ENCODE measurements at regions not wholly inside any gene's neighbourhood (a gene's known extent, or its start where the extent isn't known, plus 50 kb on each side); places are given as distances from the start of the nearest gene placed in this dataset.

DNA sequence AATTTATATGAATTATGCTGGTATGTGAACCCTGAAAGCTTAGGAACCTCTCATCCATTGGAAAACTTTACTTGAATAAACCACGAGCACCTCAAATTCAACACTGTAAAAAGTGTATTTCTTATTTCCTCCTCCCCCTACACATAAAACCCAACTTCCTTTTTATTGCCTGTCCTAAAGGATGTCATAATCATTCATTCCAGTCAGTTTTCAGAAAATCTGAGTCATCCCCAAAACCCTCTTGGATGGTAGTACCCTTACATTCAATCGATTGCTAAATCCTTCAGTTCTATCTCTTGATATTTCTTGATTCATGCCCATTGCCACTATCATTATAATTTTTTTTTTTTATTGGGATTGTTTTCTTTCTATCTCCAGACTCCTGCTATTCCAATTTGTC, 91.1 kb upstream of the ATP8A1 start:
- no peak for DNase-seq (ENCODE audit: low spot score)

DNA sequence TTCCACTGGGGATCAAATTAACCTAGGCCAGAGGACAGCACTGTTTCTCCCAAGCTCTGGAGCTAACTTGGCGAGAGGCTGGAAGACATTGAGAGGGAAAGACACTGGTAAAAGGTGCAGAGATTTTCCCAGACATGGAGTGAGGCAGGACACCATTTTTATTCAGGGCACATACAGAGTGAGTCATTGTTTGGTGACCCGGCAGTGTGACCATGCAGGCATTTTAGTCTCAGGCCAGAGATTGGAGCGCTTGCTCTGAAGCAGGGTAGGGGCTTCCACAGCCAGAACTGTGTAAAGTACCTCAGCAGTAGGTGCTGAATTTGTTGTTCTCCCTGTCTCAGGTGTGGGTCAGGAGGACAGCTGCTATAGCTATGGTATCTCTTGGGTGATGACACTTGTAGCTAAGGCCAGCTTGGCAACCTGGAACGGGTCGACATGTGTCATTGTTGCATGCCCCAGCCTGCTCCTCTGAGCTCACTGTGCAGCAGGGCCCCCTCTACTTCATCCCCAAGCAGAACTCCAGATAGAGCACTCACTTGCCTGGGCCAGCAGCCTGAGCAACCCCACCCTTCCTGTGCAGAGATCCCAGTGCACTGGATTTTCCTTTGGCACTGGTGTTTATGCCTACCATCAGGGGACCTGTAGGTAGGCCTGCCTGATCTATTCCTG, 79.8 kb upstream of the ATP8A1 start:
- peak; percentile 39 for DNase-seq (ENCODE audit: low spot score)

DNA sequence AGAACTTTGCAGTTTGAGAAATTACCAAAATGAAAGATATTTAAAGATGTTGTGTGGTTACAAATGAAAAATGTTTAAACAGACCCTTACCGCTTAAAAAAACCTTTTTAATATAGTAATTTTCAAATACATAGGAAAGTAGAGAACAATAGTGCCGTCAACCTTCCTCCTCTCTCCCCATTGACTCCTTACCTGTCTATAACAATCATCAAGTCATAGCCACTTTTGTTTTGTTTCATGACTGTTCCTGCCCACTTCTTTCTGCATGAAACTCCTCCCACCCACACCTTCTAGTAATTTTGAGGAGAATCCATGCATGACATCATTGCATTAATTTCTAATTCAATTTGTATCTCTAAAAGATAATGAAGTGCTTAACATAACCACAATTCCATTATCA, 76.5 kb upstream of the ATP8A1 start:
- DNase-seq (ENCODE audit: low spot score): no peak

DNA sequence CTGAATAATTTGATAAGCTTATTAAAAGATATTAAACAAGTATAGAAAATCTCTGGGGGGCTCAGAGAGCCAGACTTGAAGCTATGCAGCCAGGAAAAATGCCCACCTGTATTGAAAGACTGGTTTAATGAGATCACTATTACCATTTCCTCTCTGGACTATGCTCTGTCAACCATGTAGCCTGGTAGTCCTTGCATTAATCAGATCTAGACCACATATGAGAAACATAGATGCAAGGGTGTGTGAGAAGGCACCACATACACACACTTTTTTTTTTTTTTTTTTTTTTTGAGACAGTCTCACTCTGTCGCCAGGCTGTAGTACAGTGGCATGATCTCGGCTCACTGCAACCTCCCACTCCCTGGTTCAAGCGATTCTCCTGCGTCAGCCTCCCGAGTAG, 75.9 kb upstream of the ATP8A1 start:
- no peak for DNase-seq (ENCODE audit: low spot score)

GRCh38 chr4:42729505-42730237, 72.8 kb upstream of the ATP8A1 start:
- DNase-seq (ENCODE audit: low spot score): no peak

DNA sequence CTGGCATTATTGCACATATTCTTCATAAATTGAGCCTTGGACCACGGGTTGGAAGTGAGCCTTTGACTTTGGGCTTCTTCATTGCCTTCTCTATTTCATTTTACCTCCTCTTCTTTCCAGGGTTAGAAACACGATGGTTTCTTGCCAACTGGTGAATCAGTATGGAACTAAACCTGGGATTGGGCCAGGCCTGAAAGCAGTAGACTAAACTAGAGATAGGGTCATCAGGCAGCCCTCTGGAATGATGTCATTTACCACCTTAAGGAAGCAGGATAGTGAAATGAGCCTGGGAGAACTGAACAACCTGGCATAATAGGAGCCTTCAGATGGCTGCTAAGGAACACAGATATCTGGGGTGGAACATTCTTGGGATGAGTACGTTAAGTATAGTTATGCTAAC, 67.5 kb upstream of the ATP8A1 start:
- no peak for DNase-seq (ENCODE audit: low spot score)

- no peak for DNase-seq (ENCODE audit: low spot score)
Measured at GRCh38 chr4:42720533-42720932, 63.6 kb upstream of the ATP8A1 start.

DNA sequence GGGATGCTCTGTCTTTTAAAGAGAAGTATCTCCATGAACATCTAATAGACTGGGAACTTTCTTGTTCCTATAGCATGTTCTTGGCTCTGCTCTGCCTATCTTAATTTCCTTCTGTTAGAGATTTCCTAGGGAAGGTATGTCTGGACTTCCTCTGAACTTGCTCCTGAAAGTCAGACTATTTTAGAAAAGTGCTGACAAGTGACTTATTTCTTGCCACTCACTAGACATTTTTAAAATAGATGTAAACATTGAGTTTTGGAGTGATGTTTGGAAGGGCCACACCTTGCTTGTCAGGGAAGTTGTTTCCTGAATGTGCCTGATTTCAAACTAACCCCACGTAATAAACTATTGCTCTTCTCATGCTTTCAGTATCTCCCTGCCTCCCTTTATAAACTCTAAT, 62.4 kb upstream of the ATP8A1 start:
- DNase-seq (ENCODE audit: low spot score): no peak

- no peak for DNase-seq (ENCODE audit: low spot score)
Measured at GRCh38 chr4:42718336-42718735, 61.4 kb upstream of the ATP8A1 start.

DNA sequence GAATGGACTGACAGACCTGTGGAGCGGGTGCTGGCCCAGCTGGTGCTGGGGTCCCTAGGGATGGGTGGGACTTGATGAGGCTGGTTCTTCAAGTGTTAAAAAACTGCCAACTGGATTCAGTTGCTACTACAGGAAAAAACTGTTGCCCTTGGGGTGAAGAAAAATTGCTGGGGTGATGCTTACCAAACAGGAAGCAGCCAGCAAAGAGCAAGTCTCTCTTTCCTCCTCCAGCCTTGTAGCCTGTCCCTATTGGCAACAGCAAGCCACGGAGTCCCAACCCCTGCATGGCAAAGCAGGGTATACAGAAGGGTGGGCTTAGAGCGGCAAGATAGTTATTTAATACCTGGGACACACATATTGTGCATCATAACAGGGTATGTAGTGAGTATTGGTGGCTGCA, 60.1 kb upstream of the ATP8A1 start:
- DNase-seq (ENCODE audit: low spot score): no peak

- no peak for DNase-seq (ENCODE audit: low spot score)
Measured at GRCh38 chr4:42715807-42716482, 59.0 kb upstream of the ATP8A1 start.

GRCh38 chr4:42713391-42713790, 56.5 kb upstream of the ATP8A1 start:
- no peak for DNase-seq (ENCODE audit: low spot score)

DNA sequence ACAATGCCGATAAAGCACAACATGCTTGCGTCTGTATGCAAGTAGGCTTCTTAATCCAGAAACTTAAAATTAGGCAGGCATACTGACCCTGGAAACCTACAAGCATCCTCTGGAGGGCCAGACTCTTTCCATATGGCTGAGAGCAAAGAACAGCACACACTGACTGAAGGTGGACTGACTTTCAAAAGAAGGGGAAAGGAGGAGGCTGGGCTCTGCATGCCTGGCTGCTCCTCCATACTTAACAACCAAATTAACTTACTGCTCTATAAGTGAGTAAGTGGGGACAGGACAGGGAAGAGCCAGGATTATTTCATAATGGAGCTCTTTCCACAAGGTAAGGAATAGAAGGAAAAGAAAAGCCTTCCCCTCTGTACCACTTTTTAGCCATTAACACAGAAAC, 55.9 kb upstream of the ATP8A1 start:
- no peak for DNase-seq (ENCODE audit: low spot score)

- DNase-seq (ENCODE audit: low spot score): no peak
Measured at GRCh38 chr4:42711496-42711895, 54.6 kb upstream of the ATP8A1 start.

DNA sequence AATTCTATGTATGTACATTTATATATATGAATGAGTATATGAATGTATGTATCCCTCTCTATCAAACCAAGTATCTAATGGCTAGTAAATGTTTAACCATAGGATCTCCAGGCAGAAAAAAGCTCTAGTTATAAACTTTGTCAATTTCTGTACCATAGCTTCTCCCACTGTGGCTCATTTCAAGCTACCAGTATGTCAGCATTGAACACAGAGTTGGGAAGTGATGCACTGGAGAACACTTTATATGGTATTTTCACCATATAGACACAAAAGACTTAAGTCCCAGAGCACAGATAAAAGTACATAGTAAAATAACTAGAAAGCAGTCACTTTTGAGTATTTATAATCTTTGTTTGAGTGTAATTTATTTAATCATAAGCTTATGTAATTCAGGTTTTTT, 53.9 kb upstream of the ATP8A1 start:
- DNase-seq (ENCODE audit: low spot score): no peak

DNA sequence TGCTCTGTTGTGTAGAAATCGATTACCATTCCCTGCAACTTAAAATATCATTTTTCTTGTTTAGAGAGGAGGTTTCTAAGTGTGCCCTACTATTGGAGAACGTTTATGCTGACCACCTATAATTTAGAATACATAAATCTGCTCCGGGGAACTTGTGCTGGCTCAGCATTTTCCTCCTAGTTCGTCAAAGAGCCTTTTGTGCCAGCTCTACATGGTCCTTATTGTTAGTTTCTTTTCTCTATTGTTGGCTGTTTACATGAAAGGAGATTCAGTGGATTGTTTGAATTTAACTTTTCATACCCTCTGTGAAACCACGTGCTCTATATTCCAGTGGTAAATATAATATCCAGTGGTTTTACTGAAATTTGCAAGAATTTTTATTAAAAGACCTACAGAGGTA, 53.4 kb upstream of the ATP8A1 start:
- peak; percentile 81 for DNase-seq (ENCODE audit: low spot score)

- DNase-seq (ENCODE audit: low spot score): peak; percentile 18
Measured at GRCh38 chr4:42709392-42710065, 52.6 kb upstream of the ATP8A1 start.

- no peak for DNase-seq (ENCODE audit: low spot score)
Measured at GRCh38 chr4:42708625-42709024, 51.7 kb upstream of the ATP8A1 start.

Measured in globus pallidus (tissue), 1 donor.